ENCODE measurements at regions not wholly inside any gene's neighbourhood (a gene's known extent, or its start where the extent isn't known, plus 50 kb on each side); places are given as distances from the start of the nearest gene placed in this dataset.

GRCh38 chrX:143455046-143455445 lies 62.2 kb downstream of the SPANXN3 start:
- Histone ChIP-seq H4K8ac (ENCODE audit: low read length) (no peak overlapping the region), H3K14ac (ENCODE audit: low read length in 2 of 2) (no peak overlapping the region)

GRCh38 chrX:143437439-143437838 lies 79.8 kb downstream of the SPANXN3 start:
- WGBS = 20% methylated on average over 3 of the region's 7 CpGs
- Histone ChIP-seq H2AK5ac (ENCODE audit: low read length, severe bottlenecking) (no peak overlapping the region), H4K8ac (ENCODE audit: low read length) (no peak overlapping the region), H3K18ac (ENCODE audit: low read depth in 1 of 2, low read length in 2 of 2) (no peak overlapping the region), H2BK15ac (ENCODE audit: low read depth, poor library complexity, severe bottlenecking) (no peak overlapping the region), H3K27me3 (ENCODE audit: control insufficient read depth in 1 of 2, insufficient read depth in 1 of 2, low read length in 2 of 2) (no peaks in the 10 kb centered on the region), H3K23ac (ENCODE audit: low read length in 2 of 2) (no peak overlapping the region), H3K4ac (ENCODE audit: low read depth in 1 of 2, low read length in 2 of 2) (no peak overlapping the region), H3K9me3 (ENCODE audit: control insufficient read depth, low read length) (no peaks in the 10 kb centered on the region), H3K4me2 (ENCODE audit: low read length, poor library complexity, severe bottlenecking) (no peak overlapping the region), H3K27ac (ENCODE audit: low read length, poor library complexity, severe bottlenecking) (no peak overlapping the region), H2BK5ac (ENCODE audit: low read depth, low read length, poor library complexity, severe bottlenecking) (no peak overlapping the region), H2BK120ac (ENCODE audit: low read depth, low read length) (no peak overlapping the region), H3K36me3 (ENCODE audit: control insufficient read depth in 1 of 2, insufficient read depth in 2 of 2, low read depth in 1 of 2, low read length in 2 of 2) (no peaks in the 10 kb centered on the region), H3K79me1 (replicated peaks; ENCODE audit: low read length, poor library complexity, severe bottlenecking) (no peaks in the 10 kb centered on the region), H2AFZ (ENCODE audit: low read depth, low read length) (no peak overlapping the region), H3K14ac (ENCODE audit: low read length in 2 of 2) (no peak overlapping the region), H4K91ac (ENCODE audit: low read length) (no peak overlapping the region), H3K9ac (ENCODE audit: low read length) (no peak overlapping the region), H2BK12ac (ENCODE audit: low read length in 2 of 2) (no peak overlapping the region), H3K4me1 (ENCODE audit: control insufficient read depth, insufficient read depth, low read depth, low read length) (no peaks in the 10 kb centered on the region), H3K4me3 (ENCODE audit: insufficient read depth in 1 of 2, low read depth in 1 of 2, low read length in 2 of 2) (no peak overlapping the region)
- DNase-seq = peak; percentile 6

More at GRCh38 chrX:143455046-143455445, 62.2 kb downstream of the SPANXN3 start:
- H3K4me2 ChIP-seq (ENCODE audit: low read length, poor library complexity, severe bottlenecking) = no peak overlapping the region
- H3K27ac ChIP-seq (ENCODE audit: low read length, poor library complexity, severe bottlenecking) = peak overlapping the region; percentile 80
- peaks cover 2% of the 10 kb centered on the region for H3K9me3 ChIP-seq (ENCODE audit: control insufficient read depth, low read length)
- no peak overlapping the region for H3K4me3 ChIP-seq (ENCODE audit: insufficient read depth in 1 of 2, low read depth in 1 of 2, low read length in 2 of 2)
- H2BK12ac ChIP-seq (ENCODE audit: low read length in 2 of 2) = no peak overlapping the region
- 100% methylated on average over 1 of the region's 2 CpGs for WGBS
- H2AFZ ChIP-seq (ENCODE audit: low read depth, low read length) = no peak overlapping the region
- DNase-seq = no peak
- no peak overlapping the region for H2AK5ac ChIP-seq (ENCODE audit: low read length, severe bottlenecking)
- no peaks in the 10 kb centered on the region for H3K36me3 ChIP-seq (ENCODE audit: control insufficient read depth in 1 of 2, insufficient read depth in 2 of 2, low read depth in 1 of 2, low read length in 2 of 2)
- no peak overlapping the region for H3K18ac ChIP-seq (ENCODE audit: low read depth in 1 of 2, low read length in 2 of 2)
- no peak overlapping the region for H3K9ac ChIP-seq (ENCODE audit: low read length)
- H2BK5ac ChIP-seq (ENCODE audit: low read depth, low read length, poor library complexity, severe bottlenecking) = no peak overlapping the region
- H3K79me1 ChIP-seq (replicated peaks; ENCODE audit: low read length, poor library complexity, severe bottlenecking) = no peaks in the 10 kb centered on the region
- H4K91ac ChIP-seq (ENCODE audit: low read length) = no peak overlapping the region
- H3K23ac ChIP-seq (ENCODE audit: low read length in 2 of 2) = no peak overlapping the region
- no peak overlapping the region for H3K4ac ChIP-seq (ENCODE audit: low read depth in 1 of 2, low read length in 2 of 2)
- H2BK15ac ChIP-seq (ENCODE audit: low read depth, poor library complexity, severe bottlenecking) = no peak overlapping the region
- no peaks in the 10 kb centered on the region for H3K27me3 ChIP-seq (ENCODE audit: control insufficient read depth in 1 of 2, insufficient read depth in 1 of 2, low read length in 2 of 2)
- no peak overlapping the region for H2BK120ac ChIP-seq (ENCODE audit: low read depth, low read length)
- H3K4me1 ChIP-seq (ENCODE audit: control insufficient read depth, insufficient read depth, low read depth, low read length) = no peaks in the 10 kb centered on the region

GRCh38 chrX:143435916-143436315 lies 81.4 kb downstream of the SPANXN3 start:
- Histone ChIP-seq H2BK12ac (ENCODE audit: low read length in 2 of 2) (no peak overlapping the region), H3K4me2 (ENCODE audit: low read length, poor library complexity, severe bottlenecking) (no peak overlapping the region), H3K36me3 (ENCODE audit: control insufficient read depth in 1 of 2, insufficient read depth in 2 of 2, low read depth in 1 of 2, low read length in 2 of 2) (no peaks in the 10 kb centered on the region), H3K9ac (ENCODE audit: low read length) (no peak overlapping the region), H3K27me3 (ENCODE audit: control insufficient read depth in 1 of 2, insufficient read depth in 1 of 2, low read length in 2 of 2) (no peaks in the 10 kb centered on the region), H2BK120ac (ENCODE audit: low read depth, low read length) (no peak overlapping the region), H3K4me3 (ENCODE audit: insufficient read depth in 1 of 2, low read depth in 1 of 2, low read length in 2 of 2) (no peak overlapping the region), H3K9me3 (ENCODE audit: control insufficient read depth, low read length) (no peaks in the 10 kb centered on the region), H3K18ac (ENCODE audit: low read depth in 1 of 2, low read length in 2 of 2) (no peak overlapping the region), H2AFZ (ENCODE audit: low read depth, low read length) (no peak overlapping the region), H4K91ac (ENCODE audit: low read length) (no peak overlapping the region), H3K4ac (ENCODE audit: low read depth in 1 of 2, low read length in 2 of 2) (no peak overlapping the region), H3K14ac (ENCODE audit: low read length in 2 of 2) (no peak overlapping the region), H2BK15ac (ENCODE audit: low read depth, poor library complexity, severe bottlenecking) (no peak overlapping the region), H3K79me1 (replicated peaks; ENCODE audit: low read length, poor library complexity, severe bottlenecking) (no peaks in the 10 kb centered on the region), H4K8ac (ENCODE audit: low read length) (no peak overlapping the region), H3K23ac (ENCODE audit: low read length in 2 of 2) (no peak overlapping the region), H2AK5ac (ENCODE audit: low read length, severe bottlenecking) (no peak overlapping the region), H3K27ac (ENCODE audit: low read length, poor library complexity, severe bottlenecking) (no peak overlapping the region), H2BK5ac (ENCODE audit: low read depth, low read length, poor library complexity, severe bottlenecking) (no peak overlapping the region), H3K4me1 (ENCODE audit: control insufficient read depth, insufficient read depth, low read depth, low read length) (no peaks in the 10 kb centered on the region)
- DNase-seq = no peak
- no CpG with 5 or more reads among the region's 2 CpGs for WGBS

GRCh38 chrX:143429811-143430210 lies 87.5 kb downstream of the SPANXN3 start:
- H3K4ac ChIP-seq (ENCODE audit: low read depth in 1 of 2, low read length in 2 of 2) = no peak overlapping the region
- H3K4me2 ChIP-seq (ENCODE audit: low read length, poor library complexity, severe bottlenecking) = no peak overlapping the region
- H3K27ac ChIP-seq (ENCODE audit: low read length, poor library complexity, severe bottlenecking) = no peak overlapping the region
- no peaks in the 10 kb centered on the region for H3K9me3 ChIP-seq (ENCODE audit: control insufficient read depth, low read length)
- no peaks in the 10 kb centered on the region for H3K36me3 ChIP-seq (ENCODE audit: control insufficient read depth in 1 of 2, insufficient read depth in 2 of 2, low read depth in 1 of 2, low read length in 2 of 2)
- no peak overlapping the region for H3K23ac ChIP-seq (ENCODE audit: low read length in 2 of 2)
- H2BK15ac ChIP-seq (ENCODE audit: low read depth, poor library complexity, severe bottlenecking) = no peak overlapping the region
- no peaks in the 10 kb centered on the region for H3K79me1 ChIP-seq (replicated peaks; ENCODE audit: low read length, poor library complexity, severe bottlenecking)
- H2BK5ac ChIP-seq (ENCODE audit: low read depth, low read length, poor library complexity, severe bottlenecking) = no peak overlapping the region
- no peaks in the 10 kb centered on the region for H3K27me3 ChIP-seq (ENCODE audit: control insufficient read depth in 1 of 2, insufficient read depth in 1 of 2, low read length in 2 of 2)
- no peak overlapping the region for H2BK120ac ChIP-seq (ENCODE audit: low read depth, low read length)
- no peak overlapping the region for H3K9ac ChIP-seq (ENCODE audit: low read length)
- no peaks in the 10 kb centered on the region for H3K4me1 ChIP-seq (ENCODE audit: control insufficient read depth, insufficient read depth, low read depth, low read length)
- no peak overlapping the region for H3K4me3 ChIP-seq (ENCODE audit: insufficient read depth in 1 of 2, low read depth in 1 of 2, low read length in 2 of 2)
- H2AK5ac ChIP-seq (ENCODE audit: low read length, severe bottlenecking) = no peak overlapping the region
- no peak overlapping the region for H2AFZ ChIP-seq (ENCODE audit: low read depth, low read length)
- DNase-seq = no peak
- H4K91ac ChIP-seq (ENCODE audit: low read length) = no peak overlapping the region
- no peak overlapping the region for H4K8ac ChIP-seq (ENCODE audit: low read length)
- no peak overlapping the region for H2BK12ac ChIP-seq (ENCODE audit: low read length in 2 of 2)
- 93% methylated on average over 4 of the region's 4 CpGs for WGBS
- H3K14ac ChIP-seq (ENCODE audit: low read length in 2 of 2) = no peak overlapping the region
- no peak overlapping the region for H3K18ac ChIP-seq (ENCODE audit: low read depth in 1 of 2, low read length in 2 of 2)
